GM21723 (cell line): ENCODE measurements at regions not wholly inside any gene's neighbourhood (a gene's known extent, or its start where the extent isn't known, plus 50 kb on each side); places are given as distances from the start of the nearest gene placed in this dataset.
"Not testable (repeated sequence)": the region's sequence is repeated elsewhere in the genome, so short reads cannot be mapped to it uniquely, and the experiment has no call there.

ENCODE experiments used
- ATAC-seq: cut with Tn5 transposase; IDR thresholded peaks from one replicate; pipeline ENCODE4 v1.9.1; 2021; ENCODE audit warnings: mild to moderate bottlenecking, moderate library complexity; ENCODE audit not compliant: unreplicated experiment

DNA sequence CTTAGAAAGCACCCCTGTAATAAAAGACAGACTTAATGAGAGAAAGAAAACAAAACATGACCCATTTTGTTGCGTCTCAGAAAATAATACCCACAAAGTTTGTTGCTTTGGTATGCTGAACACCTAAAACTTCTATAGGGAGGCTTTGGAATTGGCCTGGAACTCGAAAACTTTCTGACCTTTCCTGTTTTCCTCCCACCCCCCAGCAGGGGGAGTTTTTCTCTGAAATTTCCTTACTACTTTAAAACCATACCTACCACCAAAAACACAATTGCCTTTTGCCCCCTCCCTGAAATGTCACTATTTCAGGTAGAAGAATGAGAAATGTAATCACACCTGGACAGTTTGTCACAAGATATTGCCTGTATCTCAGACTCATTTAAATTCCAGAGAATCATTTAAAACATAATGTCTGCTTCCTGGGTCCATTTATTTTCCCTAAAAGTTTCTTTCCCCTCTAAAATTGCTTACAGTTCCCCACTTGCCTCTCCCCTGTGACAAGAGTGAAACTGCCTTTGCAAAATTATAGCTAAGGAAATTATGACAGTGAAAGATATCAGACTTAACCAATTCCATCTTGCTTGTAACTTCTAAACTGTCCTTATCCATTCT, 2700.2 kb downstream of the PCDH9 start:
- ATAC-seq = no peak

DNA sequence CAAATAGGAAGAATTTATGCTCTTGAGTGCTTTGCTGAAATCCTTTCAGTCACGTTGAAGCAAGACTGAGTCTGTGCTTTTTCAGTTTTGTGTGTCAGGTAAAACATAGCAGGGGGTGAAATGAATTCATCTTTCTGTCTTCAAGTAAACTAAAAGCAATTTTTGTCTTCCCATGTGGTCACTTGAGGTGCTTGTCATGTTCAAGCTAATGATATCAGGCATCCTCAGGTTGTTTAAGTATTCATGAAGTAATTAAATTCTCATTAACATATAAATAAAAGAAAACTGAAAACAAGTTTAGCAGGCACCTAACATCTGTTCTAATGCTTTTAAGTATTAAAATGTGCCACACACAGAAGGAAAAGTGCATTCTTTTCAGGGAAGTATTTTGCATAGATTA, 2701.3 kb downstream of the PCDH9 start:
- no peak for ATAC-seq

DNA sequence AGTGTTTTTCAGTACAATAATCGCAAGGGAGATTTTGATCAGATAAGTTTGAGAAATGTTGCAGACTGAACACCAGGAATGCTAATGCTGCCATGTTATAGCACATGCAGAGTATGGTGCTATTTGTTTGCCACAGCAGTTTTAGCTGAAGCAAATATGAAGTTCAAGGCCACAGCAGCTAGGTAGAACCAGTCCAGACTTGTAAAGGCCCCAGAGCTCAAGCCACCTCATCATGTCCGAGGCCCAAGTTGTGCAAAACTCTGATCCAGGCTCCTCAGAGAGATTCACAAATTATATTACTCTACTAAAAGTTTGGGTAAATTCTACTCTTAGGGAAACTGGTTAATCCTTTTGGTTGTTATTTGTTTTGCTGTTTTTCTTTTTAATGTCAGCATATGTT, 2702.6 kb downstream of the PCDH9 start:
- no peak for ATAC-seq

DNA sequence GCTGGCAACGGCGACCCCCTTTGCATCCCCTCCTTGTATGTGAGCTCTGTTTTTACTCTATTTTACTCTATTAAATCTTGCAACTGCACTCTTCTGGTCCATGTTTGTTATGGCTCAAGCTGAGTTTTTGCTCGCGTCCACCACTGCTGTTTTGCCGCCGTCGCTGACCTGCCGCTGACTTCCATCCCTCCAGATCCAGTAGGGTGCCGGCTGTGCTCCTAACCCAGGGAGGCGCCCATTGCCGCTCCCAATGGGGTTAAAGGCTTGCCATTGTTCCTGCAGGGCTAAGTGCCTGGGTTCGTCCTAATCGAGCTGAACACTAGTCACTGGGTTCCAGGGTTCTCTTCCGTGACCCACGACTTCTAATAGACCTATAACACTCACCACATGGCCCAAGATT, 2704.4 kb downstream of the PCDH9 start:
- no peak for ATAC-seq

DNA sequence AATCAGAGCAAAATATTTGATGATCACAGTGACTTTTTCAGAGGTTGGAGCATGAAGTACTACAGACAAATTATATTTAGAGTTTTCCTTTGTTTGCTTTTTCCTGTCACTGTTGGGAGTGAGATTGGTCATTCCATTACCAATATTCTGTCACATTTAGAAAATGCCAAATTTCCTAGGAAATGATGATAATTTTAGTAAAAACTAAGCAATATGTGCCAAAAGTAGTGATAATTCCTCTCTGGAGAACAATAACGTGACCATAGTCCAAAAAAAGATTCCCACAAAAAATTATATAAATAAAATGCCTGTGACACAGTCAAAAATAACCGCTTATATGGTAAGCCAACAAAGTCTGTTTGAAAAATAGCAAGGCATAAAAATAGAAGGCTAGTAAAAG, 2719.4 kb downstream of the PCDH9 start:
- ATAC-seq = no peak

DNA sequence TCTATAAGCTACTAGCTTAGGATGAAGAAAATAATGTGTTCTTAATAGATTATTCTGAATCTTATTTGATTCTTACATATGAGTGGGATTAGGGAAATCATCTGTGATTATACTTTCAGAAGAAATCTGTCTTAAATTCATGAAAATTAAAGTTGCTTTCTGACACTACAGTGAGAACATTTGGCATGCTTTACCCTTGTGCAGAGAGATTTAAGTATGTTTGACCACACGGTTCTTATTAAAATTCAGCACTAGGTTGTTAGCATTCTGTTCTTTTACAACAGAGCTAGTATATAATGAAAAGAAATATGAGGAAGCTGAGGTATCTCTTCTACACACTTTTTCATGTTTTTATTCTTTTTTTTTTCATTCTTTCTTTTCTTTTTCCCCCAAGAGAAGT, 2723.9 kb downstream of the PCDH9 start:
- ATAC-seq = no peak

DNA sequence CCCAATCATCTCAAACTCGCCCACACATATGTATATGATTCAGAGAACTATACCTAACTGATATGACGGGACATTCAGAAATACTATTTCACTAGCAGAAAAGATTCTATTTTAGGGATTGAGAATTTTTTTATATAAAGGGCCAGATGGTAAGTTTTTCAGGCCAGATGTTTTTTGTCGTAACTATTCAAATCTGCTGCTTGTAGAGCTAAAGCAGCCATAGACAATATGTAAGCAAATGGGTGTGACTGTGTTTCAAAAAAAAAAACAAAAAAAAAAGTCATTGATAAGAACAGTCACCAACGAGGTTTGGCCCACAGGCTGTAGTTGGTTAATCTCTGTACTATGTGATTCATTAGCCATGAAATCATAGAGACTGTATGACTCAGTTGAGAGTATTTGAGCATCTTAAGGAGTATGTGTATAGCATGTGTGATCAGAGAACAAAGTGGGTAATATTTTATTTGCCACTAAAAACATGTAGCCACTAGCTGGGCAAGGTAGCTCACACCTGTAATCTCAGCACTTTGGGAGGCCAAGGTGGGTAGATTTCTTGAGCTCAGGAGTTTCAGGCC, 2724.7 kb downstream of the PCDH9 start:
- ATAC-seq = no peak

DNA sequence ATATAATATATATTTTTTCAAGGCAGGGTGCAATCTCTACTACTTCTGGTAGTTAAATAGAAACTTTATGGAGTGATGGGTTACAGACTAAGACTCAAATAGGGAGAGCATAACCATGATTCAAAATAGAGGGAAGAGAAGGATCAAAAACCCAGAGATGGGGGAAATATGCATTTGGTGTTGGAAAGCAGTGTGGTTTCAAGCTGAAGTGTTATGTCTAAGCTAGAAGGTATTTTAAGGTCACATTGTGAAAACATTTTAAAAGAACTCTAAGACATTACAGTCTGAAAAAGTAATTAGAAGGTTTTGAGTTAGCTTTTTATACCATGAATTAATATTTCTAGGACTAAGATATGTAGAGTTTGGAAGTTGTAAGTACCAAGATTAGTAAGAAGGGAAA, 2741.4 kb downstream of the PCDH9 start:
- no peak for ATAC-seq

DNA sequence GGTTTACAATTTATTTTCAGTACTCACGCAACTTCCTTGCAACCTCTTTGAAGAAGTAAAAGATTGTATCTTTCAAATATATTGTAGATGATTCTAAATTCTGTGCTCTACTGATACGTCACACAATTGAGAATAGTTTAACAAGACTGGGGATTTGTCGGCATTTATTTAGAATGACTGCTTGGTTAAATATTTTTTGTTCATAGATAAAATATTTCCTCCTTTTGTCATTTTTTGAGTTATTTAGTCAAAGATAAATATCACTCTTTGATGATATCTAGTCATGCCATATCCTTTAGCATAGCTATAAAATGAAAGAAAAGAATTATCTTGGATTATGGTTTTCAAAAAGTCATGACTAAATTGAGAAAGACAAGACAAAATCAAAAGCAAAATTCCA, 2747.8 kb downstream of the PCDH9 start:
- ATAC-seq = no peak

DNA sequence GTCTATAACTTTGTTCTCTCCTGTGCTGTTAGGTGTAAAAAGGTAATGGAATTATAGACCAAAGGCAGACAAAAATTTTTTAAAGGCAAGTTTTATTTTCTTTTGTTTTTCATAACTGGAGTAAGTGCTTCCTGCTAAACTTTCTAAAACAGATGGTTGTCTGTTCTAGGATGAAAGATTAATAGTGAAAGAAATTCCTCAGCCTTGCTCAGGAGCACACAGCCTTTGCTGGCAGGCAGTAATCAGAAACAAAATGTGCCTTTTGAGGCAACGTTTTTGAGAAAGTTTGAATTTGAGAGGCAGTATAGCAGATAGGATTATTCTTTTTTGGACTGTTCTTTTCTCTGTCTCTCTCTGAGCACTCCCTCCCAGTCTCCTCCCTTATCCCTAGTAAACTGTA, 2749.5 kb downstream of the PCDH9 start:
- ATAC-seq = no peak

DNA sequence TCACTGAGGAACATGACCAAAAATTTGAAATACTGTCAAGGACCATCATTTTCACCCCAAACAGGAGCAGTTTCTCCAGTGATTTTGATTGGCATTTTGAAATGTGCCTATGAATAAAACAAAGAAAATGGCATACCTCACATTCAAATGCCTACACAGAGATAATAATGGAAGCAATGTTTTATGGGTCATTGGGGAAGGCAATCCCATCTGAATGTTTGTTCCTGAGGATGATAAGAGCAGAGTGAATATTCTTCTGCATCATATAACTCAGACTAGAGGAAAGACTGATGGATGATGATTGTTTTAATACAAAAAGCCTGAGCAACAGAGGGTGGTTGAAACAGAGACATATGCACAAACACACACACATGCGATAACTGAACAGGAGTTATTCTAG, 2749.9 kb downstream of the PCDH9 start:
- no peak for ATAC-seq

DNA sequence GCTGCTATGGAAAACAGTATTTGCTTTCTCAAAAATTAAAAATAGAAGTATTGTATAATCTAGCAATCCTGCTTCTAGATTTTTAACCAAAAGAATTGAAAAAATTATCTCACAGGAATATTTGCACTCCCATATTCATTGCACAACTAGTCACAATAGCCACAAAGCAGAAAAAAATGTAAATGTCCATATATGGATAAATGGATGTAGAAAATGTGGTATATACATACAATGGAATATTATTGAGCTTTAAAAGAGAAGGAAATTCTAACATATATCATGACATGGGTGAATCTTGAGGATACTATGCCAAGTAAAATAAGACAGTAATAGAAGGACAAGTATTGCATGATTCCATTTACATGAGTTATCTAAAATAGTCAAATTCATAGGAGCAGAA, 2753.0 kb downstream of the PCDH9 start:
- ATAC-seq = no peak

DNA sequence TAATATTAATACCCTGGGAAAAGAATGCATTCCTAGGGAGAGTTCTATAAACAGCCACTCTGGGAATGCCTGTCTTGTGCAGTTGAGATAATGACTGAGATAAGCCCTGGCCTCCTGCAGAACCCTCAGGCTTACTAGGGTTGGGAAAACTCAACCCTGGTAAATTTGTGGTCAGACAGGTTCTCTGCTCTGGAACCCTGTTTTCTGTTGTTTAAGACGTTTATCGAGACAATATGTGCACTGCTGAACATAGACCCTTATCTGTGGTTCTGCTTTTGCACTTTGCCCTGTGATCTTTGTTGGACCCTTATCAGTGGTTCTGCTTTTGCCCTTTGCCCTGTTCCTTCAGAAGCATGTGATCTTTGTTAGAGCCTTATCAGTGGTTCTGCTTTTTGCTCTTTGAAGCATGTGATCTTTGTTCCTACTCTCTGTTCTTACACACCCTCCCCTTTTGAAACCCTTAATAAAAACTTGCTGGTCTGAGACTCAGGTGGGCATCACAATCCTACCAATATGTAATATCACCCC, 2754.0 kb downstream of the PCDH9 start:
- ATAC-seq = not testable (repeated sequence)

DNA sequence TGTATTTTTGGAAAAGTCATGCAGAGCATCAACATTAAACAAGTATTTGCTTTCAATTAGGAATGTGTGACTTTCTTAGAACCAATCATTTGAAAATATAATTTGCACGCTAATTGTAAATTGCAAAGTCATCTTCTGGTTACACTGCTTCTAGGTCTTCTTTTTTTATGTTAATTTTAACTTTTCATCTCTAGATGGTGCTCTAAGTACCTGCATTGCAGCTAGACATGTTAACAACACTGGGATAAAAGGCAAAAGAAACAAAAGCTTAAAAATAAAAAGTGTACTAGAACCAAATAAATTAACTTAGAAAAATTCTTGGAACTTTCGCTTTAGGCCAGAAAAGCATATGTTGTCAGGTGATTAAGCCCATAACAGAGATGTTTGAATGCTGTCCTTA, 2758.2 kb downstream of the PCDH9 start:
- ATAC-seq = no peak

DNA sequence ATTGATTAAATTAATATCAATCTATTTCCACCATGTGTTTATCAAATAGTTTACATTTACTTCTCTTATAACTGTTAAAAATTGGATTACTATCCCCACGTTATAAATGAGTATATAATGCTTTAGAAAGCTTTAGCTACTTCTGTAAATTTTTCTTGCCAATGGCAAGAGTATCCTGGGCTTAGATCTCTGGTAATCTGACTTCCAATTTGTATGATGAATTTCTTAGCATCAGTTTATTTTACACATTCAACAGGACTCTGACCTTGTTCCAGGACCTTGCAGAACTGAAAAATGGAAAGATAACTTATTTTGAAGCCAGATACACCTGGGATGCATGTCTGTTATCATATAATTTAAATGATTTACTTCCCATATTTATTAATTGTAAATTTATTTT, 2759.4 kb downstream of the PCDH9 start:
- ATAC-seq = no peak

DNA sequence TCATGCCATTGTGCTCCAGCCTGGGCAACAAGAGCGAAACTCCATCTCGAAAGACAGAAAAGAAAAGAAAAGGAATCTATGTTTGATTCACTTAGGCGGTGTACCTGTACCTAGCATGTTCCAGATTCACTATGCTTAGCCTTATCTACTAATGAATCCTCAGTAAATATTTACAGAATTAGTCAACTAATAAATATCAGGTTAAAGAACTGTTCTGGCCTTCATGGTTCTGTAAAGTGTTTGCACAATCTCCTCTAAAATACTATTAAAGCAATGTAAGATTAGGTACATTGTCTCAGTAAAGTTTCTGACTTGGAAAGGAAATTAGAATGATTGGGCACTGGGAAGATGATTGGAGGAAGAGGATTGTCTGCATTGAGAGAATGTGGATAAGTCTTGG, 2770.4 kb downstream of the PCDH9 start:
- ATAC-seq = no peak

DNA sequence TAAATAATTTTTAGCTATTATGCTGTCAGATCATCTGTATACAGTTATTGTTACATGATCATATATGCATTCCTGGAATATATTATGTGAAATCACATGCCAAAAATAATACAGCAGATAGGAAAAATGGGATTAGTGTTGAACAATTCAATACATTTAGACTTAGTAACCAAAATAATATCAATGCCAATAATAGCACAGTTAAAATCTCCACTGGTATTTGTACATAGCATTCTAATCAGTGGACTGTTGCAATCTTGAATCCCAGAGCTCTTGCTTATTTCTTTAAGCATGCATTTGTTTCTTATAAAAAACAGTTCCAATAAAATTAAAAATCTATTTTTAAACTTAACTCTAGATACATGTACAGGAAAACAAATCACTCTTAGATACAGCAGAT, 2772.2 kb downstream of the PCDH9 start:
- no peak for ATAC-seq

DNA sequence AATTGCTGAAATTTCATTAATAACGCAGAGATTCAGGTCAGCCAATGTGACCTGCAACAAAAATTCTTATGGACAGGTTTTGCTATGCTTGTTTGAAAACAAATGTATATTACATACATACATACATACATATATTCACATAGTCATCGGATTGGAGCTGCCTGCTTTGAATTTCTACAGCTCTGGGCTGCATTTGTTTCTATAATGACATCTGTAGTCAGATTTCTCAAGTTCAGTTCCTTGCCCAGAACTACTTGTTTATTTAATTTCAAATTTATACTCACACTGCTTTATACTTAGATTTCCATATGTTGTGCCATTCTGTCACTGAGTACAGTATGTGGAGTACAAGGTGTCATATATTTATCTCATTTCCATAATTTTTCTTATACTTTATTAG, 2775.0 kb downstream of the PCDH9 start:
- ATAC-seq = no peak

DNA sequence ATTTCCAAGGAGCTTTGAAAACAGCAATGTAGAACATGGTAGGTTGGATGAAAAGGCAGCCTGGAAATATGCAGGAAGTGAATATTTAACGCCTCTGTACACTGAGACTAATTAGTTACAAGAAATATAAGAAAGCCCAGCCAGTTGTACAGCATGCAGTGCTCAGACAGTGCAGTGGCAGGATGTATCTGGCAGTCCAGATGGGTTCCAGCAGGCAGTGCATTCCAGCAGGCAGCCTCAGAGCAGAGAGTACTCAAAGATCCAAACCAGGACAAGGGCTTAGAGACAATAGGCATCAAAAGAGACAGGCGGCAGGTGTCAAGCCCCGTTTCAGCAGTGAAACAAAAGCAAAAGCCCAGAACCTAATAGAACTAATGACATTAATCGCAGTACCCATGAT, 2776.3 kb downstream of the PCDH9 start:
- no peak for ATAC-seq

DNA sequence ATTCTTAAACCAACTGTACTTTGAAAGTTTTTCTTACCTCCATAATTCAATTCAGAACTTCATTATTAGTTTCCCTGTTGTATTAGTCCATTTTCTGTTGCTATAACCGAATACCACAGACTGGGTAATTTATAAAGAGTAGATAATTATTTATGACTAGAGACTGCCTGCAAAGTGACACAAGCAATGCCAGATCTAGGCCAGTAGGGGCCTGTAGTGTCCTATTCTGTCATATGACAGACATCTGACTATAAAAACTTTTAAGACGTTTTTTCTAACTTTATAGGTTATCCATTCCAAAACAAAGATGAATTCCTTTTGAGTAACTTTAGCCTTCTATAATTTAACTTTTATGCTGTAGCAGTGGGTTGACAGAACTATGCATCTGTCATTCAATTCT, 2783.8 kb downstream of the PCDH9 start:
- no peak for ATAC-seq

DNA sequence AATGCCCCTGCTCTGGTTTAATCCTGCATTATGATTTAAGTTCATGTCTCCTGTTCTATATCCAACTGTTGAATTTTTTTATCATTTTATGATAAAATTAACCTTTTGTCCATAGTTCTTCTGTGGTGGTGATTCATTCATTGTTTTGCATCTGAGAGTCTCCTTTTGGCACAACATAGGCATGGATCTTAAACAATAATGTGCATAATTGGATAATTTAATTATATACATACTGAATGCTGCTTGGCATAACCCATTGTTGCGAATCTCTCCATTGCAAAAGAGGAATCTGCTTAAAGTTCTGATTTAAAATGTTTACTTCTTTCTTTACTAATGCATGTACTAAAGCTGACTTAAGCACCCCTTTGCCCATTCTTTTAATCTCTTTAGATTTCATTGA, 2788.4 kb downstream of the PCDH9 start:
- no peak for ATAC-seq

DNA sequence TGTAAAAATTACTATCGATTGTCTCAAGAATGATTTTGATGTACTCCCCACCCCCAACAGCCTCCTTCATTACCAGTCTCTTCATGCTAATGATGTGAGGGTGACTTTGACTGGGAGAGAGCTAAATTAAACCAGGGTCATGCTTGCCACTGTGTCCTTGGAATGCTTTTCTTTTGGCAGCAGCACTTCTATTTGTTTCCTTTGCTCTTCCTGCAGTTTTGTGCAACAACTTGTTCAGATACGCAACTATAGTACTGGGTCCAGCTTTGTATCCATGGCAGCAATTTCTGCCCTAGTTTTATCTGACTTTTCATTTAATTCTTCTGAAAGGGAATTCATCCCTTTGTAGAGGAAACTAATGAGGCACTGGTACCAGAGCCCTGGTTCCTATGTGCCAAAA, 2792.1 kb downstream of the PCDH9 start:
- ATAC-seq = no peak

DNA sequence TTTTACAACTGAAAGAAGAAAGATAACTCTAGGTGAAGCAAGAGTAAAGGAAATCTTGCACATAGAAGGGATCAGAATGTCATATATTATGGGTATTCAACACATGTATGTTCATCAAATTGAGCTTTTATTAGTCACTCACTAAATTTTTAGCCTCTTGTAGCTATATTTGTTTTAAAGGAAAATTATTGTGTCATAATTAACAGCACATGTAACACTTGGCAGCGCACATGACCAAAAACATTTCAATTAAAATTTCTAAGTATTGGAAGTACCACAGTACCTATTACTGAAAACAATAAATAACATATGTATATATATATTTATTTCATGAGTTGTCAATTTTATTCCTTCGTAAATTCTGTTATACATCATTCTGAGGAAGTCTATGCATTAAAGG, 2800.4 kb downstream of the PCDH9 start:
- ATAC-seq = no peak
